Left colon (tissue), 2 donors: ENCODE measurements at regions not wholly inside any gene's neighbourhood (a gene's known extent, or its start where the extent isn't known, plus 50 kb on each side); places are given as distances from the start of the nearest gene placed in this dataset.
"Not testable (repeated sequence)": the region's sequence is repeated elsewhere in the genome, so short reads cannot be mapped to it uniquely, and the experiment has no call there.

Experiments used
- ATAC-seq: fragments of 200-7000 bp; cut with Tn5 transposase; one replicate; pipeline ENCODE4 v1.9.1; 2020; ENCODE audit warnings: mild to moderate bottlenecking, moderate library complexity
- DNase-seq, 2 donors: peaks; one replicate each; pipeline ENCODE4 v3.0.0-alpha.2; 2020
- intact Hi-C, 2 donors: fragments of 100-400 bp; cut with DNase I in 1 of 2; cut with micrococcal nuclease in 1 of 2; formaldehyde crosslinking; loops; one replicate each; pipeline versions ENCODE4 v1.11.2 to v1.14.0; 2022; cut with DNase I, micrococcal nuclease
- donor health status: DM: no; HTN: no; CAD: no.
- donor health status: DM: yes; HTN: yes; CAD: no.

DNA sequence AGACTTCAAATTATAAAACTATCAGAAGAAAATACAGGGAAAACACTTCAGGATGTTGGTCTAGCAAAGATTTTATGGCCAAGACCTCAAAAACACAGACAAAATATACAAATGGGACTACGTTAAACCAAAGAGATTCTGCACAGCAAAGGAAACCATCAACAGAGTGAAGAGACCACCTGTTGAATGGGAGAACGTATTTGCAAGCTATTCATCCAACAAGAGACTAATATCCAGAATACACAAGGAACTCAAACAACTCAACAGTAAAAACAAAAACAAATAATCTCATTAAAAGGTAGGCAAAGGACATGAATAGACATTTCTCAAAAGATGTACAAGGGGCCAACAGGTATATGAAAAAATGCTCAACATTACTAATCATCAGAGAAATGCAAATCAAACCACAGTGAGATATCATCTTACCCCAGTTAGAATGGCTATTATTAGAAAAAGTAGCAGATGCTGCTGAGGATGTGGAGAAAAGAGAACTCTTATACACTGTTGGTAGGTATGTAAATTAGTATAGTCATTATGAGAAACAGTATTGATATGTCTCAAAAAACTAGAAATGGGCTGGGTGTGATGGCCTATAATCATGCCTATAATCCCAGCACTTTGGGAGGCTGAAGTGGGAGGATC, 112.6 kb downstream of the LRIG2 start:
- DNase-seq: no peak
- ATAC-seq: no peak
- intact Hi-C loops: no loop called here

DNA sequence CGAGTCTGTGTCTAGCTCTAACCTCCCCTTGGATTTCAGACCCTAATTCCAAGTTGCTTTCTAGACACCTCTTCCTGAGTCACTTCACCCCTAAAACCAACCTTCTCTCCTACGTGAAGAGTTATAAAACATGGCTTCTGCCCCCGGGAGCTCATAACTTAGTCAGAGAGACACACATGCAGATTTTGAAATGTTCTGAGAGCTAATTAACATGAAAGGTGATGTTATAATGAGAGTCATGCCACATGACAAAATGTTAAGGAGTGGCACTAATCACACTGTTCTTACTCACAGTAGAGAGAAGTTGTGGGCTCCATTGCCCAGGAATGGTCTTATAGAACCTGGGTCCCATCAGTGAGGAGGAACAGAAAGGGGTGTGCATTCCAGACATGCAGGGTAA, 117.1 kb downstream of the LRIG2 start:
- no peak for DNase-seq
- no peak for ATAC-seq
- intact Hi-C loops: no loop called here

DNA sequence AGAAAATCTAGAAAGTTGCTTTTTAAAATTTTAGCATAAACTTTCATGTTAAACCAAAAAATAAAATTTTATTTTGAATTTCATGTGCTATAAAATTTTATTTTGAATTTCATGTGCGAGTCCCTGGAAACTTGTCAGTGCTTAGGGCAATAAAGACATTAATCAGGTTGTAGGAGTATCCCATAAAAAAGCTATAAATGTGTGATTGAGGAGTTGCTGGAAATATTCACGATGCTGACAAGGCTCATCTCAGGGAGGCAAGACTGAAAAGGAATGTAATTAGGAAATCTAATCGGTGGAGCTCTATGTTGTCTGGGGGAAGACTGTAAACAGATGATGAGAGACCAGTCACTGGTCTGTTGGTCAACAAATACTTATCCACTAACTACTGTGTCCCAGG, 117.9 kb downstream of the LRIG2 start:
- intact Hi-C loops: no loop called here
- no peak for DNase-seq
- peak; percentile 51 for ATAC-seq

DNA sequence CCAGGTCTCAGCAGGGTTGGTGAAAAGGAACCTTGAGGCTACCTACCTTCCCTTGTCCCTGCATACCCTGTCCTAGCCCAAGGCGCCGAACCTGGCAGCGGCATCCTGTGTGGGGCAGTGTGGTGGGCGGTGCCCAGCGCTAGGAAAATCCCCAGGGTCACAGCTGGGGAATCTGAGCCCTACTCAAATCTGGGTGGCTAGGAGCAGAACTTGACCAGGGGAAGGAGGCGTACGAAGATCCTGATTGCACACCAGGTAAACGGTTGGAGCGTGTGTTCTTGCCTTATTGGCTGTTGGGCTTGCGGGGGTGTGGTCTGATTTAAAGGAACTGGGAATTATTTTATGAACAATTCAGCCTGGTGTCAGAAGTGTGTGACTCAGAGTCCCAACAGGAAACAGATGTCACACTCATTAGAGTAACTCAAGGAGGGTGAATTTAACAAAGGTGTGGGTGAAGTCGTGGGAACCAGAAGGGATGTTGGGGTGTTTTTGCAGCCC, 118.6 kb downstream of the LRIG2 start:
- DNase-seq (peak; percentile 60 to 69), ATAC-seq (peak; percentile 82)
- intact Hi-C loops: no loop called here

- DNase-seq: no peak
- intact Hi-C loops: no loop called here
- peak; percentile 20 for ATAC-seq
These were observed 119.2 kb downstream of the LRIG2 start for GRCh38 chr1:113192242-113192641.

GRCh38 chr1:113192980-113193379, 120.0 kb downstream of the LRIG2 start:
- intact Hi-C loops: no loop called here
- ATAC-seq (no peak), DNase-seq (no peak)

DNA sequence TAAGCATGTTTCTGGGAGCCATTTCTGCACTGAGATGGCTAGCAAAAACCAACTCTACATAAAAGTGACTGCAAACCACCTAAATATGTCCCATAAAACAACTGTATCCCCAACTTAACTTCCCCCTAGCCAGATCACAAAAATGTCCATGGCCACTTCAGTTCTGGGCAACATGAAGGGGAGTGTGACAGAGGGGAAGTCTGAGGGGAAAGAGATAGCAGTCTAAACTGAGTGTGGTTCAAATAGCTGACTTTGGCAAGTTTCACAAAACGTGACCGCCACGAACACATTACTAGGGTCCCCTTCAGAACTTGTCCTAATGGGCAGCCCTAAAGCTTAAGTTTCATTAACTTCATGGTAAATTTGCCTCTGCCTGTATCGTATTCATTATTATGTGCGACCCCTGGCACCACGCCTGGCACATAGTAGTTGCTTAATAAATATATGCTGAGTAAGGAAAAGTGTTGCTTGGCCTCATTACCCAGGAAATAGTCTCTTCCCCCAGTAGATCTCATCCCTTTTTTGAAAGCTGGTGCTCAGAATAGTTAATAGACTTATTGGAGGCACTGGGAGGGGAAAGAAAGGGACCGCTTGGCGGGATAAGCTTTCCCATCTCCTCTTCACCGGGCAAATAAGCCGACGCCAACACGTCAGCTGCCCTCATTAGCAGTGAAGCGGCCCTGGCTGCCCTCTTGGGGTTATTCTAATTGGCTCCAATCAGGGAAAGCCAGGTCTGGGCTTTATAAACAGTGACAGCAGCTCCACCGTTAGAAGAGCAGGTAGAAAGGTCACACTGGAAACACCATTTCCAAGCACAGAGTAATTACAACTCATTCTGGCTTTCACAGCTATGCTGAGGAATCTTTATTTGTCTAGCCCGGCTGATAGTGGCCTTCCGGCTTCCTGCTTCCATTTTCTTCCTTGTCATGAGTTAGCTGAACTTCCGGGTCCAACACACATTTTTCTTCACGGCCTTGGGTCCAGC, 122.1 kb downstream of the LRIG2 start:
- DNase-seq (peak; percentile 25 to 54), ATAC-seq (peak; percentile 68)
- intact Hi-C loops: no loop called here

DNA sequence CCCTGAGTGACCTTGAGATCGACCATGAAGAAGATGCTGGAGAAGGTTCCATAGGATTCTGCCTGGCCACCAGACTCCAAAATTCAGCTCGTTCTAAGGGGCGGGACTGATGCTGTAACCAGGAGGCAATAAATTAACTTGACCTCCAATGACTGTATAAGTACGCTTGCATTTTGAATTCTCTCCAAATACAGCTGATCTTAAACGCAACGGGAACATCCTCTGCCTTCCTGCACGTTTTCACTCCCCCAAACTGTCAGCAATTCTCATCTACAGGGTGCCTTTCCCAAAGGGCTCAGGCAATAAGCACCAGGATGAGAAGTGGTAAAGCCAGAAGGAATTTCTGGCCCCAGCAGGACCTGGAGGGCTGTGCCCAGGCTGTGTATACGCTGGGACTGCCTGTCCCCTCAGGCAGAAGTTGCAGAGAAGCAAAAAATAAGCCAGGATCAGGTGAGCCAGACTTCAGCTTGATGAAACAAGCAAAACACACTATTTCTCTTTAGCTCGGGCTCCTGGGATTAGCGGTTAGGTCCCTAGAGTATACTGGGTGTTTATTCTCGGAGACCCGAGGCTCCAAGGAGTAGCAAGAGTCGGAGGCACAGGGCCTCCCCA, 124.8 kb downstream of the LRIG2 start:
- ATAC-seq: no peak
- no peak for DNase-seq
- intact Hi-C loops: no loop called here

- ATAC-seq (no peak), DNase-seq (no peak)
- intact Hi-C loops: no loop called here
These were observed 125.8 kb downstream of the LRIG2 start for GRCh38 chr1:113198806-113199205.

DNA sequence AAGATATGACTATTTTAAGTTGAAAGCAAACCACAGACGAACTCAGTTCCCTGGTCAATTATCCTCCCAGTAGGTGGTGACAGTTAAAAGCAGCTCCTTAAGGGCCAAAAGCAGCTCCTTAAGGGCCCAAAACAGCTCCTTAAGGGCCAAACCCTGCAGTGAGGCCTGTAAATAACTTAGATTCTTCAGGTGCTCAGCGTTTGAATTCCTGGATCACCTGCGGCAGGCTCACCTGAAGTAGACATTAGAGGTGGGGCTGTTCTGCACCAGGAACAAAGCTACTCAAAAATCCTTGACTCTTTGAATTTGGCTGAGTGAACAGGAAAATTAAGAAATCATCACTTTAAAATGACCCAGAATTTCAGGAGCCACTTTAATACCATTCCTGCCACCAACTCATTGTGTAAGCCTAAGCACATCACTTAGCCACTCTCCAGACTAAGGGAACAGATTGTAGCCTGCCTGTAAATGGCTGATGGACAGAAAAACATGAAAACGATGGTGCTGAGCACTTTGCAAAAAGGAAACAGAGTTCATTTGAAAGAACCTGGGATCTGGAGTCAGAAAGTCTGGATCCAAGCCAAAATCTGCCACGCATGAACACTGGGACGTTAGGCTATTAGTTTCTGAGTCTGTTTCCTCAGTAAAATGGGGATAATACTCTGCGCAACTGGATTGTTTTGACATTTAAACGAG, 126.9 kb downstream of the LRIG2 start:
- intact Hi-C loops: no loop called here
- DNase-seq (no peak), ATAC-seq (peak; percentile 60)

DNA sequence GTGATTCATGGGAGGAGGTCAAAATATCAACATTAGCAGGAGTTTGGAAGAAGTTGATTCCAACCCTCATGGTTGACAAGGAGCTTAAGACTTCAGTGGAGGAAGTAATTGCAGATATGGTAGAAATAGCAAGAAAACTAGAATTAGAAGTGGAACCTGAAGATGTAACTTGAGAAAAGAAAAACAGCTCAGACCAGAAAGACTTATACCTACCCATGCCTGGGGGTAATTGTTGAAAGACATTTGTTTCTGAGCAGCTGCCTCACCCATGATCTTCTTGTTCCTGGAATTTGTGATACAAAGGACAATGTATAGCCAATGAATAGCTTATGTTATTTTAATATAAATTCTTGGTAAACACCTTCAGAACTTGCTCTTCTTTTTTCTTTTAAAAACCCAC, 128.6 kb downstream of the LRIG2 start:
- ATAC-seq: no peak
- intact Hi-C loops: no loop called here
- no peak for DNase-seq

DNA sequence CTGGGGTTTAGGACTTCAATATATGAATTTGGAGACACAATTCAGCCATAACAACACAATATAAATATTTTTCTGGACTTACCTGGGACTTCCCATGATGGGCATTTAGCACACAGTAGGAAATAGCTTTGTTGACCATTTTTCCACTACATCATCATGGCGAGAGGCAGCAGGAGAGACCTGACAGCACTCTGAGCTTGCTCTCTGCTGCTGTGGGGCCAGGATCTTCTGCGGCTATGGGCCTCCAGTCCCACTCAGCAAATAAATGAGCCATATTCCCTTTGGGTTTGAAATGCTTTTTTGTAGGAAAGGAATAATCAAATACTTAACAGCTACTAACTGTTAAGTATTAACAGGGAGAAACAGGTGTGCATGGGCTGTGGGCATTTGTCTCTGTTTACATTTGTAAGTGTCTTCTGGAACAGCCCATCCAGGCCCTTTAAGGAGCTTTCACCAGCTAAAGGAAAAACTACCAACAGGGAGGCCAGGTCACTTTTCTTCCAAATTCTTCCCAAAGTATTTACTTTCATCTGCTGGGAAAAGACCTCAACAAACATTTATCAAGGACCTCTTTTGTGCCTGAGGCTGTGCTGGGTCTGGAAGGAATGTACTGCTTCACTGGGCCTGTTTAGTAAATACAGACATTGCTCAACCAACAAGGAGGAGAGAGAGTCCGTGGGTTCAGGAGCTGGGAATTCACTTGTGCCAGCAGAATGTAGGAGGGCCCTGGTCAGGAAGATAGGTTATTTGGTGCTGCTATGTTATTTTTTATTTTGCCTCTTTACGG, 133.2 kb downstream of the LRIG2 start:
- ATAC-seq: no peak
- no peak for DNase-seq
- intact Hi-C loops: no loop called here

DNA sequence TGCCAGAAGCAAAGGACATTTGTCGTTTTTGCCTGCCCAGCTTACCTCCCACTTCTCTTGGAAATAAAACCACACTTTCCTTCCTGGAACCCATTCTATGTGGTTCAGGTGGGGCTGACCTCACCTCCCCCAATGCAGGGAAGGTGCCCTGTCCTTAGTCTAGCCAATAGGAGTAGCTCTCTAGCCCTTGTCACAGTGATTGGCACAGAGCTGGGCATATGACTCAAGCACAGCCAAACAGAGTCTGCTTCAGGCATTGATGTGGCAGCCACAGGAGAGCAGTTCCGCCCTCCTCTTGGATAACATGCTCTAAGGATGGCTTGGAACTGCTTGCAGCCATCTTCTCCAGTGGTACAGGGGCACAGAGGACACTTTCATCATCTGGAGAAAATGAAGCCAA, 134.0 kb downstream of the LRIG2 start:
- intact Hi-C loops: no loop called here
- ATAC-seq: no peak
- DNase-seq: no peak

GRCh38 chr1:113207457-113207856, 134.5 kb downstream of the LRIG2 start:
- intact Hi-C loops: no loop called here
- ATAC-seq (no peak), DNase-seq (no peak)

GRCh38 chr1:113208425-113208824, 135.4 kb downstream of the LRIG2 start:
- ATAC-seq: peak; percentile 59
- intact Hi-C loops: not testable (repeated sequence)
- peak; percentile 80 for DNase-seq

GRCh38 chr1:113210248-113210647, 137.2 kb downstream of the LRIG2 start:
- ATAC-seq (peak; percentile 94), DNase-seq (peak; percentile 59 to 84)
- intact Hi-C loops: no loop called here

DNA sequence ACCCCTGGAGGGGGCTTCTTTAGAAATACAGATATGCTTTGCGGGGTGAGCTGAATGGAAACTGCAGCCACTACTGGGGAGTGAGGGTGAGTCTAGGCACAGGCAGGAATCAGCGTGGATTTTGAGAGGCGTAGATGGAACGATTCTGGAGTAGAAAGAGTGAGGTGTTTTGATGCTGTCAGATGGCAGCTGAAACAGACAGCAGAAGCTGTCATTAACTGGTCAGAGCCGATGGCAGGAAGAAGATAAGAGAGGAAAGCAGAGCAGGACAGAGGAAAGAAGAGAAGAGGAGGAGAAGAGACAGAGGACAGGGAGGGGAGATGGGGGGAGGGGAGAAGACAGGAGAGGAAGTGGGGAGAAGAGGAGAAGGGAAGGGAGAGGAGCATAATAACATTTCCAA, 138.5 kb downstream of the LRIG2 start:
- no peak for ATAC-seq
- intact Hi-C loops: no loop called here
- DNase-seq: no peak

DNA sequence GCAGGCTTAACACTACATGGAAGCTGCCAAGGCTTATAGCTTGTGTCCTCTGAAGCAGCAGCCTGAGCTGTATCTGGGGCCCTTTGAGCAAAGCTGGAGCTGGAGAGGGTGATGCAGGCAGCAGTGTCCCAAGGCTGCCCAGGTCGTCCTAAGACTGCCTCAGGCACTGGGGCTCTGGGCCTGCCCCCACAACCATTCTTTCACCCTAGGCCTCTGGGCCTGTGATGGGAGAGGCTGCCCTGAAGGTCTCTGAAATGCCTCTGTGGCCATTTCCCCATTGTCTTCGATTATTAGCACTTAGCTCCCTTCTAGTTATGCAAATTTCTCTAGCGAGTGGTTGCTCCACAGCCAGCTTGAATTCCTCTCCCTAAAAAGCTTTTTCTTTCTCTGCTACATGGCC, 142.0 kb downstream of the LRIG2 start:
- intact Hi-C loops: no loop called here
- DNase-seq (no peak), ATAC-seq (no peak)
